ENCODE measurements at regions not wholly inside any gene's neighbourhood (a gene's known extent, or its start where the extent isn't known, plus 50 kb on each side); places are given as distances from the start of the nearest gene placed in this dataset.

- WGBS, 2 donors = 90 to 92% methylated on average over 11 of the region's 11 CpGs
- no peaks in the 10 kb centered on the region for H3K9me3 ChIP-seq (ENCODE audit: control insufficient read depth, low read length)
- H3K36me3 ChIP-seq (ENCODE audit: control insufficient read depth in 1 of 2, insufficient read depth in 2 of 2, low read length in 1 of 2) = no peaks in the 10 kb centered on the region
- H3K27ac ChIP-seq (ENCODE audit: low read depth in 1 of 2, low read length in 2 of 2) = no peak overlapping the region
- DNase-seq = no peak
- H3K4me1 ChIP-seq (ENCODE audit: control insufficient read depth in 1 of 2, insufficient read depth in 2 of 2, low read length in 2 of 2) = no peaks in the 10 kb centered on the region
- ATAC-seq (ENCODE audit: low FRiP score) = no peak
- no peaks in the 10 kb centered on the region for H3K27me3 ChIP-seq (ENCODE audit: control insufficient read depth in 1 of 2, insufficient read depth in 2 of 2, low read length in 1 of 2)
- intact Hi-C loops (cut with DNase I) = no loop called here
- no peak overlapping the region for H3K4me3 ChIP-seq (ENCODE audit: low read length in 2 of 2)
Observed at GRCh38 chr2:23118894-23119293, 266.1 kb upstream of the KLHL29 start.

GRCh38 chr2:23120161-23120560 lies 264.8 kb upstream of the KLHL29 start:
- ATAC-seq (ENCODE audit: low FRiP score) = no peak
- Histone ChIP-seq H3K4me1 (ENCODE audit: control insufficient read depth in 1 of 2, insufficient read depth in 2 of 2, low read length in 2 of 2) (no peaks in the 10 kb centered on the region), H3K4me3 (ENCODE audit: low read length in 2 of 2) (no peak overlapping the region), H3K36me3 (ENCODE audit: control insufficient read depth in 1 of 2, insufficient read depth in 2 of 2, low read length in 1 of 2) (no peaks in the 10 kb centered on the region), H3K27ac (ENCODE audit: low read depth in 1 of 2, low read length in 2 of 2) (no peak overlapping the region), H3K27me3 (ENCODE audit: control insufficient read depth in 1 of 2, insufficient read depth in 2 of 2, low read length in 1 of 2) (no peaks in the 10 kb centered on the region), H3K9me3 (ENCODE audit: control insufficient read depth, low read length) (no peaks in the 10 kb centered on the region)
- WGBS, 2 donors = 92 to 94% methylated on average over 4 of the region's 4 CpGs
- no peak for DNase-seq
- intact Hi-C loops (cut with DNase I) = no loop called here

GRCh38 chr2:23121968-23122648 lies 262.9 kb upstream of the KLHL29 start:
- DNase-seq (no peak), ATAC-seq (ENCODE audit: low FRiP score) (no peak)
- no peak overlapping the region for H3K27ac ChIP-seq (ENCODE audit: low read depth in 1 of 2, low read length in 2 of 2)
- no peaks in the 10 kb centered on the region for H3K9me3 ChIP-seq (ENCODE audit: control insufficient read depth, low read length)
- H3K4me1 ChIP-seq (ENCODE audit: control insufficient read depth in 1 of 2, insufficient read depth in 2 of 2, low read length in 2 of 2) = no peaks in the 10 kb centered on the region
- WGBS, 2 donors = 86 to 88% methylated on average over 4 of the region's 4 CpGs
- H3K36me3 ChIP-seq (ENCODE audit: control insufficient read depth in 1 of 2, insufficient read depth in 2 of 2, low read length in 1 of 2) = no peaks in the 10 kb centered on the region
- no peaks in the 10 kb centered on the region for H3K27me3 ChIP-seq (ENCODE audit: control insufficient read depth in 1 of 2, insufficient read depth in 2 of 2, low read length in 1 of 2)
- H3K4me3 ChIP-seq (ENCODE audit: low read length in 2 of 2) = no peak overlapping the region
- intact Hi-C loops (cut with DNase I) = no loop called here

GRCh38 chr2:23122681-23123215 lies 262.2 kb upstream of the KLHL29 start:
- ATAC-seq (ENCODE audit: low FRiP score) = no peak
- Histone ChIP-seq H3K36me3 (ENCODE audit: control insufficient read depth in 1 of 2, insufficient read depth in 2 of 2, low read length in 1 of 2) (no peaks in the 10 kb centered on the region), H3K4me1 (ENCODE audit: control insufficient read depth in 1 of 2, insufficient read depth in 2 of 2, low read length in 2 of 2) (no peaks in the 10 kb centered on the region), H3K27ac (ENCODE audit: low read depth in 1 of 2, low read length in 2 of 2) (no peak overlapping the region), H3K27me3 (ENCODE audit: control insufficient read depth in 1 of 2, insufficient read depth in 2 of 2, low read length in 1 of 2) (no peaks in the 10 kb centered on the region), H3K4me3 (ENCODE audit: low read length in 2 of 2) (no peak overlapping the region), H3K9me3 (ENCODE audit: control insufficient read depth, low read length) (no peaks in the 10 kb centered on the region)
- 79 to 84% methylated on average over 5 of the region's 5 CpGs for WGBS, 2 donors
- DNase-seq = no peak
- intact Hi-C loops (cut with DNase I) = no loop called here

- Histone ChIP-seq H3K9me3 (ENCODE audit: control insufficient read depth, low read length) (no peaks in the 10 kb centered on the region), H3K27me3 (ENCODE audit: control insufficient read depth in 1 of 2, insufficient read depth in 2 of 2, low read length in 1 of 2) (no peaks in the 10 kb centered on the region), H3K27ac (ENCODE audit: low read depth in 1 of 2, low read length in 2 of 2) (no peak overlapping the region), H3K36me3 (ENCODE audit: control insufficient read depth in 1 of 2, insufficient read depth in 2 of 2, low read length in 1 of 2) (no peaks in the 10 kb centered on the region), H3K4me3 (ENCODE audit: low read length in 2 of 2) (no peak overlapping the region), H3K4me1 (ENCODE audit: control insufficient read depth in 1 of 2, insufficient read depth in 2 of 2, low read length in 2 of 2) (no peaks in the 10 kb centered on the region)
- DNase-seq (no peak), ATAC-seq (ENCODE audit: low FRiP score) (no peak)
- intact Hi-C loops (cut with DNase I) = no loop called here
- 82 to 89% methylated on average over 2 of the region's 2 CpGs for WGBS, 2 donors
Observed at GRCh38 chr2:23123686-23124085, 261.3 kb upstream of the KLHL29 start.

DNA sequence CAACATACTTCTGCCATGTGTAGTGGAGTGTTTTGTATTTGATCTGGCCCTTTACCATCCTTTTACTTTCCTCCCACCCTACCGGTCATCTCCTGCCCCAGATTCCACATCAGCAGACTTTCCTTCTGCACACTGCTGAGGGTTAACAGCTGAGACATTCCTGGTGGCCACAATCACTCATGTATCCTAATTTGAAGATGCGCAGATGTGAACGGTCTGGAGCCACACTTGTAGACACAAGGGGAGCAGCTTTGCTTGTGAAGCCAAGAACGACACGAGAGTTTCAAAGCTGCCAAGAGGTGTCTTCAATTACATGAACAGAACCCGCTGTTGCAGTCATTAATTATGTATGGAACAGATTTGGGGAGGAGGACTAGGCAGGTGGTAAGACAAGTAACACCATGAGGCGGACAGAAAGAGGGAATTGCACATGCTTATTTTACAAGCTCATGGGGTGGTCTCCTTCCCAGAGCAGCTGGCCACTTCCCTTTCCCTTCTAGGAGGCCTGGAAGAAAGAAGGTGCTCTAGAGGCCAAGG lies 260.7 kb upstream of the KLHL29 start:
- ATAC-seq (ENCODE audit: low FRiP score) = no peak
- intact Hi-C loops (cut with DNase I) = no loop called here

DNA sequence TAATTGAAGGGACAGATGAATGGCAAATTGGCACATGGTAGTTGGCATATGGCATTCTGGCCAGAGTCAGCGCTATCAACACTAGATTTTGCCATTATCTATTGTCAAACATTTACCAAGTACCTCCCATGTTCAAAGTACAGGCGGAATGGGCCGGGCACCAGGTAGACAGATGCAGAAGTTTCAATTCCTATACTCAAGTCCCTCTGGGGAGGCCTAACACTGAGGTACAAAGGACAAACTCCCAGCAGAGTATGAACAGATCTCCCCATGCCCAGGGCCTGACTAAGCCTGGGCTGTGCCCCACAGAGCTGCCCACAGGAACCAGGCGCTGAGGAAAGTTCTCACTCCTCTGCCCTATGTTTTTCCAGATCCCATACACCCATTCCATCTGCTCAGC lies 257.5 kb upstream of the KLHL29 start:
- intact Hi-C loops (cut with DNase I) = no loop called here
- 76 to 90% methylated on average over 4 of the region's 4 CpGs for WGBS, 2 donors
- ATAC-seq (ENCODE audit: low FRiP score) = no peak

More for the DNA sequence above, 260.7 kb upstream of the KLHL29 start:
- Histone ChIP-seq H3K4me3 (ENCODE audit: low read length in 2 of 2) (no peak overlapping the region), H3K9me3 (ENCODE audit: control insufficient read depth, low read length) (no peaks in the 10 kb centered on the region), H3K27me3 (ENCODE audit: control insufficient read depth in 1 of 2, insufficient read depth in 2 of 2, low read length in 1 of 2) (no peaks in the 10 kb centered on the region), H3K36me3 (ENCODE audit: control insufficient read depth in 1 of 2, insufficient read depth in 2 of 2, low read length in 1 of 2) (no peaks in the 10 kb centered on the region), H3K4me1 (ENCODE audit: control insufficient read depth in 1 of 2, insufficient read depth in 2 of 2, low read length in 2 of 2) (no peaks in the 10 kb centered on the region), H3K27ac (ENCODE audit: low read depth in 1 of 2, low read length in 2 of 2) (no peak overlapping the region)
- DNase-seq = no peak
- 73 to 80% methylated on average over 7 of the region's 7 CpGs for WGBS, 2 donors

DNA sequence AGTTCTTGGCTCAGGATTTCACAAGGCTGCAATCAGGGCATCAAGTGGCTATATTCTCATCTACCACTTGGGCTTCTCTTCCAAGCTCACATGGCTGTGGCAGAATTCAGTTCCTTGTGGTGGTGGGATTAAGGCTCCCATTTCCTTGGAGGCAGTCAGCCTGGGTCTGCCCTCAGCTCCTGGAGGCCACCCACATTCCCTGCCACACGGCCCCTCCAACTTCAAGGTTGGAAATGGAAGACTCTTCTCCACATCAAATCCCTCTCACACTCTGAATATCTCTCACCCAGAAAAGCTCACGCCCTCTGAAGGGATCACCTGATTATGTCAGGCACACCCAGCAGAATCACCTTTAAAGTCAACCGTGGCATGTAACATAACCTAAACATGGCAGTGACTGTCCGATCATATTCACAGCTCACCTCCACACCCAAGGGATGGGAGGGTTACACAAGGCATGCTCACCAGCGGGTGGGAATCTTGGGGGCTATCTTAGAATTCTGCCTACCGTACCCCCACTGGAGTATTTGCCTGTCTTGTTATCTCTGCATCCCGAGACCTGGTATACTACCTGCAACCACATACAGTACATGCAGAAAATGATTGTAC lies 256.2 kb upstream of the KLHL29 start:
- H3K4me3 ChIP-seq (ENCODE audit: low read length in 2 of 2) = no peak overlapping the region
- ATAC-seq (ENCODE audit: low FRiP score) = no peak
- no peak for DNase-seq
- WGBS, 2 donors = 91 to 94% methylated on average over 7 of the region's 7 CpGs
- no peaks in the 10 kb centered on the region for H3K9me3 ChIP-seq (ENCODE audit: control insufficient read depth, low read length)
- no peaks in the 10 kb centered on the region for H3K27me3 ChIP-seq (ENCODE audit: control insufficient read depth in 1 of 2, insufficient read depth in 2 of 2, low read length in 1 of 2)
- H3K36me3 ChIP-seq (ENCODE audit: control insufficient read depth in 1 of 2, insufficient read depth in 2 of 2, low read length in 1 of 2) = no peaks in the 10 kb centered on the region
- H3K4me1 ChIP-seq (ENCODE audit: control insufficient read depth in 1 of 2, insufficient read depth in 2 of 2, low read length in 2 of 2) = no peaks in the 10 kb centered on the region
- no peak overlapping the region for H3K27ac ChIP-seq (ENCODE audit: low read depth in 1 of 2, low read length in 2 of 2)
- intact Hi-C loops (cut with DNase I) = no loop called here

More for the DNA sequence above, 257.5 kb upstream of the KLHL29 start:
- no peak for DNase-seq
- no peaks in the 10 kb centered on the region for H3K27me3 ChIP-seq (ENCODE audit: control insufficient read depth in 1 of 2, insufficient read depth in 2 of 2, low read length in 1 of 2)
- no peak overlapping the region for H3K27ac ChIP-seq (ENCODE audit: low read depth in 1 of 2, low read length in 2 of 2)
- H3K4me3 ChIP-seq (ENCODE audit: low read length in 2 of 2) = no peak overlapping the region
- no peaks in the 10 kb centered on the region for H3K9me3 ChIP-seq (ENCODE audit: control insufficient read depth, low read length)
- H3K36me3 ChIP-seq (ENCODE audit: control insufficient read depth in 1 of 2, insufficient read depth in 2 of 2, low read length in 1 of 2) = no peaks in the 10 kb centered on the region
- H3K4me1 ChIP-seq (ENCODE audit: control insufficient read depth in 1 of 2, insufficient read depth in 2 of 2, low read length in 2 of 2) = no peaks in the 10 kb centered on the region

- intact Hi-C loops (cut with DNase I) = no loop called here
- WGBS, 2 donors = 90 to 91% methylated on average over 4 of the region's 4 CpGs
Observed at GRCh38 chr2:23131066-23131575, 253.9 kb upstream of the KLHL29 start.

More at GRCh38 chr2:23131066-23131575, 253.9 kb upstream of the KLHL29 start:
- no peaks in the 10 kb centered on the region for H3K36me3 ChIP-seq (ENCODE audit: control insufficient read depth in 1 of 2, insufficient read depth in 2 of 2, low read length in 1 of 2)
- H3K4me3 ChIP-seq (ENCODE audit: low read length in 2 of 2) = no peak overlapping the region
- DNase-seq (no peak), ATAC-seq (ENCODE audit: low FRiP score) (no peak)
- H3K9me3 ChIP-seq (ENCODE audit: control insufficient read depth, low read length) = no peaks in the 10 kb centered on the region
- no peaks in the 10 kb centered on the region for H3K27me3 ChIP-seq (ENCODE audit: control insufficient read depth in 1 of 2, insufficient read depth in 2 of 2, low read length in 1 of 2)
- H3K4me1 ChIP-seq (ENCODE audit: control insufficient read depth in 1 of 2, insufficient read depth in 2 of 2, low read length in 2 of 2) = peaks cover 7% of the 10 kb centered on the region in 2 donors
- H3K27ac ChIP-seq (ENCODE audit: low read depth in 1 of 2, low read length in 2 of 2) = no peak overlapping the region

Measured in aorta (tissue), 5 donors.